H9 (cell line): ENCODE measurements at regions not wholly inside any gene's neighbourhood (a gene's known extent, or its start where the extent isn't known, plus 50 kb on each side); places are given as distances from the start of the nearest gene placed in this dataset.

Experiments used
- DNase-seq: peaks from one replicate; pipeline ENCODE4 v3.0.0-alpha.2; 2017
- H2AFZ ChIP-seq: one replicate; pipeline ENCODE4 v1.6.1; 2013; ENCODE audit warnings: mild to moderate bottlenecking, low read length, control low read depth, moderate library complexity
- H2AK5ac ChIP-seq: 2 replicates; pipeline ENCODE4 v1.6.1; 2013; ENCODE audit warnings: low read length, control low read depth, mixed read lengths; ENCODE audit not compliant: insufficient read length
- H2BK120ac ChIP-seq: one replicate; pipeline ENCODE4 v1.6.1; 2013; ENCODE audit warnings: low read depth, mild to moderate bottlenecking, low read length, control low read depth, inconsistent platforms; ENCODE audit not compliant: poor library complexity, severe bottlenecking
- H2BK12ac ChIP-seq: 2 replicates; pipeline ENCODE4 v1.6.1; 2013; ENCODE audit warnings: low read length, control low read depth, mixed read lengths, low read depth; ENCODE audit not compliant: insufficient read length
- H2BK15ac ChIP-seq: 2 replicates; pipeline ENCODE4 v1.6.1; 2013; ENCODE audit warnings: low read depth, low read length, control low read depth
- H2BK20ac ChIP-seq: one replicate; pipeline ENCODE4 v1.6.1; 2013; ENCODE audit warnings: low read depth, mild to moderate bottlenecking, low read length, control low read depth, inconsistent platforms; ENCODE audit not compliant: poor library complexity, severe bottlenecking
- H2BK5ac ChIP-seq: 2 replicates; pipeline ENCODE4 v1.6.1; 2013; ENCODE audit warnings: low read length, control low read depth, mixed read lengths; ENCODE audit not compliant: insufficient read length
- H3K14ac ChIP-seq: 2 replicates; pipeline ENCODE4 v1.6.1; 2013; ENCODE audit warnings: low read length, control low read depth; ENCODE audit not compliant: insufficient read depth
- H3K18ac ChIP-seq: 2 replicates; pipeline ENCODE4 v1.6.1; 2013; ENCODE audit warnings: low read depth, mild to moderate bottlenecking, mixed read lengths, low read length, control low read depth; ENCODE audit not compliant: insufficient read length
- H3K23ac ChIP-seq: 2 replicates; pipeline ENCODE4 v1.6.1; 2013; ENCODE audit warnings: low read length, control low read depth, mixed read lengths, low read depth; ENCODE audit not compliant: insufficient read length
- H3K23me2 ChIP-seq: 2 replicates; pipeline ENCODE4 v1.6.1; 2013; ENCODE audit warnings: low read depth, mild to moderate bottlenecking, mixed read lengths, low read length, control low read depth; ENCODE audit not compliant: insufficient read length, poor library complexity, severe bottlenecking
- H3K27ac ChIP-seq: 2 replicates; pipeline ENCODE4 v1.5.1; 2013; ENCODE audit warnings: low read length, control low read depth, mixed read lengths, low read depth; ENCODE audit not compliant: insufficient read length
- H3K27me3 ChIP-seq: 2 replicates; pipeline ENCODE4 v1.6.1; 2013; ENCODE audit warnings: low read length, control low read depth, inconsistent platforms; ENCODE audit not compliant: insufficient read depth
- H3K4ac ChIP-seq: 2 replicates; pipeline ENCODE4 v1.6.1; 2013; ENCODE audit warnings: low read depth, mild to moderate bottlenecking, control low read depth, inconsistent platforms, low read length, moderate library complexity
- H3K4me1 ChIP-seq: 2 replicates; pipeline ENCODE4 v1.6.1; 2013; ENCODE audit warnings: low read length, control low read depth, inconsistent platforms; ENCODE audit not compliant: insufficient read depth
- H3K4me2 ChIP-seq: 2 replicates; pipeline ENCODE4 v1.6.1; 2013; ENCODE audit warnings: low read length, control low read depth, mixed read lengths; ENCODE audit not compliant: insufficient read length, insufficient read depth
- H3K56ac ChIP-seq: 2 replicates; pipeline ENCODE4 v1.6.1; 2013; ENCODE audit warnings: low read depth, mild to moderate bottlenecking, mixed read lengths, low read length, control low read depth; ENCODE audit not compliant: insufficient read length
- H3K79me1 ChIP-seq: 2 replicates; pipeline ENCODE4 v1.6.1; 2013; ENCODE audit warnings: low read depth, mild to moderate bottlenecking, moderate library complexity, low read length, control low read depth, inconsistent platforms; ENCODE audit not compliant: insufficient read depth, poor library complexity, severe bottlenecking
- H3K79me2 ChIP-seq: 2 replicates; pipeline ENCODE4 v1.6.1; 2013; ENCODE audit warnings: low read length, control low read depth, inconsistent platforms; ENCODE audit not compliant: insufficient read depth
- H3K9ac ChIP-seq: 2 replicates; pipeline ENCODE4 v1.6.1; 2013; ENCODE audit warnings: low read length, control low read depth, mixed read lengths; ENCODE audit not compliant: insufficient read length; ENCODE audit errors: extremely low read depth
- H3K9me3 ChIP-seq: one replicate; pipeline ENCODE4 v1.6.1; 2013; ENCODE audit warnings: low read depth, low read length, inconsistent platforms; ENCODE audit not compliant: control insufficient read depth
- H3T11ph ChIP-seq: one replicate; pipeline ENCODE4 v1.6.1; 2013; ENCODE audit warnings: mild to moderate bottlenecking, low read length, control low read depth, inconsistent platforms
- H4K20me1 ChIP-seq: one replicate; pipeline ENCODE4 v1.6.1; 2013; ENCODE audit not compliant: control insufficient read depth, insufficient read length, insufficient read depth
- H4K5ac ChIP-seq: 2 replicates; pipeline ENCODE4 v1.6.1; 2013; ENCODE audit warnings: low read depth, mild to moderate bottlenecking, mixed read lengths, low read length, control low read depth; ENCODE audit not compliant: insufficient read length
- H4K8ac ChIP-seq: replicated peaks from 2 replicates; pipeline ENCODE4 v1.6.1; 2013; ENCODE audit warnings: low read length, control low read depth, mixed read lengths, low read depth; ENCODE audit not compliant: insufficient read length
- H4K91ac ChIP-seq: 2 replicates; pipeline ENCODE4 v1.6.1; 2013; ENCODE audit warnings: low read depth, mild to moderate bottlenecking, moderate library complexity, mixed read lengths, low read length, control low read depth; ENCODE audit not compliant: insufficient read length
- H3K27ac Mint-ChIP-seq, 3 experiments: 2 replicates in 2 of 3; 3 replicates in 1 of 3; pipeline ENCODE4 v1.8.0; 2020 to 2021; ENCODE audit warnings: mixed read lengths in 3 of 3, mild to moderate bottlenecking in 1 of 3, moderate library complexity in 1 of 3
- H3K27me3 Mint-ChIP-seq: 2 replicates; pipeline ENCODE4 v1.8.0; 2021; ENCODE audit warnings: low read depth, mild to moderate bottlenecking, moderate library complexity, mixed read lengths
- H3K36me3 Mint-ChIP-seq, 3 experiments: 2 replicates in 2 of 3; 3 replicates in 1 of 3; pipeline ENCODE4 v1.8.0; 2020 to 2021; ENCODE audit warnings: low read depth in 3 of 3, mixed read lengths in 3 of 3; ENCODE audit not compliant: insufficient read depth in 1 of 3
- H3K4me1 Mint-ChIP-seq, 2 experiments: 2 replicates each; pipeline ENCODE4 v1.8.0; 2020; ENCODE audit warnings: mixed read lengths in 2 of 2
- H3K4me3 Mint-ChIP-seq, 2 experiments: 2 replicates in 1 of 2; 3 replicates in 1 of 2; pipeline ENCODE4 v1.8.0; 2020 to 2021; ENCODE audit warnings: mild to moderate bottlenecking in 2 of 2, mixed read lengths in 2 of 2, moderate library complexity in 1 of 2
- H3K9me3 Mint-ChIP-seq, 2 experiments: 2 replicates in 1 of 2; 3 replicates in 1 of 2; pipeline ENCODE4 v1.8.0; 2020; ENCODE audit warnings: mild to moderate bottlenecking in 2 of 2, mixed read lengths in 2 of 2, moderate library complexity in 1 of 2
- WGBS: extraction: QIAGEN DNeasy Blood & Tissue Kit; methylation state at CpG from one replicate; pipeline ENCODE4 v1.1.7; 2013; ENCODE audit warnings: missing lambda C conversion rate, low lambda C conversion rate, mixed read lengths; ENCODE audit not compliant: insufficient read length; ENCODE audit errors: extremely low coverage; 5-methylcytosine and 5-hydroxymethylcytosine counted together
- TF ChIP-seq, protein P1 (sequence below): fragments of 200-600 bp; sonication (generic); conservative IDR thresholded peaks from 3 replicates; pipeline ENCODE4 v1.8.0; 2021; ENCODE audit warnings: antibody characterized with exemption, mild to moderate bottlenecking

DNA sequence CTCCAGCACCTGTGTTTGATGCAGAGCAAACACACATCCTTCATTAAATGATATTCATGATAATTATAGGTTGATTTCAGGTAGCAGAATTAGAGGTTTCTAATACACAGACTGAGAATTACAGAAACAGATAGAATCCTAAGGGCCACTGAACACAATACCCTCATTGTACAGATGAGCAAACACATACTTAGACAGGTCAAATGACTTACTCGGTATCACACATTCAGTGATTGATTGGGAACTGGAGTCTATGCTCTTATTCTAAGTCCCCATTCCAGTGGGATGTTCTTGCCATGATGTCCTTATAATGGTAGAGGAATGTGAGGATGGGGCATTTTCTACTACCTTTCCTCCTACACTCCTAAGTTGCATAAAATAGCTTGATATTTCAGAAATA, 70.8 kb downstream of the DCAF8L1 start:
- Histone ChIP-seq H3K27me3 (no peaks in the 10 kb centered on the region), H3K27ac (no peak overlapping the region), H3T11ph (no peak overlapping the region), H3K56ac (no peak overlapping the region), H3K18ac (no peak overlapping the region), H2BK120ac (no peak overlapping the region), H3K14ac (no peak overlapping the region), H2BK12ac (no peak overlapping the region), H3K4me1 (no peaks in the 10 kb centered on the region), H2AK5ac (no peak overlapping the region), H3K23ac (no peak overlapping the region), H2BK15ac (no peak overlapping the region), H4K5ac (no peak overlapping the region), H3K4me2 (no peak overlapping the region), H2BK20ac (no peak overlapping the region), H4K8ac (no peak overlapping the region), H3K4ac (no peak overlapping the region), H3K79me1 (no peaks in the 10 kb centered on the region), H4K91ac (no peak overlapping the region), H2AFZ (no peak overlapping the region), H3K23me2 (no peaks in the 10 kb centered on the region), H3K9me3 (peaks cover 12% of the 10 kb centered on the region), H4K20me1 (no peaks in the 10 kb centered on the region), H3K79me2 (no peaks in the 10 kb centered on the region), H3K9ac (no peak overlapping the region), H2BK5ac (no peak overlapping the region)
- TF ChIP-seq, protein P1, sequence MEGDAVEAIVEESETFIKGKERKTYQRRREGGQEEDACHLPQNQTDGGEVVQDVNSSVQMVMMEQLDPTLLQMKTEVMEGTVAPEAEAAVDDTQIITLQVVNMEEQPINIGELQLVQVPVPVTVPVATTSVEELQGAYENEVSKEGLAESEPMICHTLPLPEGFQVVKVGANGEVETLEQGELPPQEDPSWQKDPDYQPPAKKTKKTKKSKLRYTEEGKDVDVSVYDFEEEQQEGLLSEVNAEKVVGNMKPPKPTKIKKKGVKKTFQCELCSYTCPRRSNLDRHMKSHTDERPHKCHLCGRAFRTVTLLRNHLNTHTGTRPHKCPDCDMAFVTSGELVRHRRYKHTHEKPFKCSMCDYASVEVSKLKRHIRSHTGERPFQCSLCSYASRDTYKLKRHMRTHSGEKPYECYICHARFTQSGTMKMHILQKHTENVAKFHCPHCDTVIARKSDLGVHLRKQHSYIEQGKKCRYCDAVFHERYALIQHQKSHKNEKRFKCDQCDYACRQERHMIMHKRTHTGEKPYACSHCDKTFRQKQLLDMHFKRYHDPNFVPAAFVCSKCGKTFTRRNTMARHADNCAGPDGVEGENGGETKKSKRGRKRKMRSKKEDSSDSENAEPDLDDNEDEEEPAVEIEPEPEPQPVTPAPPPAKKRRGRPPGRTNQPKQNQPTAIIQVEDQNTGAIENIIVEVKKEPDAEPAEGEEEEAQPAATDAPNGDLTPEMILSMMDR = no peak
- H3K4me1 Mint-ChIP-seq = no peaks in the 10 kb centered on the region
- no peaks in the 10 kb centered on the region; a peak in 1 of 7 replicates for H3K36me3 Mint-ChIP-seq
- H3K27me3 Mint-ChIP-seq = no peaks in the 10 kb centered on the region
- no peak overlapping the region for H3K4me3 Mint-ChIP-seq
- H3K27ac Mint-ChIP-seq = no peak overlapping the region
- peaks cover 26 to 35% of the 10 kb centered on the region in 2 experiments for H3K9me3 Mint-ChIP-seq
- DNase-seq = no peak
- no CpG with 5 or more reads among the region's 1 CpG for WGBS
